ENCODE measurements at regions not wholly inside any gene's neighbourhood (a gene's known extent, or its start where the extent isn't known, plus 50 kb on each side); places are given as distances from the start of the nearest gene placed in this dataset.
A peak's percentile ranks its signal among the peaks of the same experiment; 100 is the strongest.

- TF ChIP-seq TAF1 (IDR thresholded peaks at IDR 0.05; ENCODE audit: control insufficient read depth, extremely low read depth, insufficient read depth, low read length, severe bottlenecking) (no peak), CTCF (IDR thresholded peaks at IDR 0.05 in 2 of 3, conservative IDR thresholded peaks at IDR 0.05 in 1 of 3; ENCODE audit: insufficient read depth in 2 of 3, low read depth in 1 of 3, low read length in 3 of 3) (peak; percentile 45 to 73 (median 62)), EZH2 (IDR thresholded peaks at IDR 0.05; ENCODE audit: borderline replicate concordance, low read depth, low read length) (no peak), KDM2B (CRISPR knock-in tag; IDR thresholded peaks at IDR 0.05) (no peak), ZNF24 (IDR thresholded peaks at IDR 0.05) (no peak), JUNB (CRISPR knock-in tag; conservative IDR thresholded peaks at IDR 0.05) (no peak), POLR2AphosphoS5 (IDR thresholded peaks at IDR 0.05; ENCODE audit: control insufficient read depth, insufficient read depth, low read depth, low read length) (no peak)
Measured at GRCh38 chr7:112546723-112547513, 66.1 kb downstream of the LSMEM1 start.
